GM18519 (cell line): ENCODE measurements at regions not wholly inside any gene's neighbourhood (a gene's known extent, or its start where the extent isn't known, plus 50 kb on each side); places are given as distances from the start of the nearest gene placed in this dataset.

Experiments used
- ATAC-seq: cut with Tn5 transposase; IDR thresholded peaks from one replicate; pipeline ENCODE4 v1.9.1; 2021; ENCODE audit warnings: mild to moderate bottlenecking, moderate library complexity; ENCODE audit not compliant: unreplicated experiment, low FRiP score

DNA sequence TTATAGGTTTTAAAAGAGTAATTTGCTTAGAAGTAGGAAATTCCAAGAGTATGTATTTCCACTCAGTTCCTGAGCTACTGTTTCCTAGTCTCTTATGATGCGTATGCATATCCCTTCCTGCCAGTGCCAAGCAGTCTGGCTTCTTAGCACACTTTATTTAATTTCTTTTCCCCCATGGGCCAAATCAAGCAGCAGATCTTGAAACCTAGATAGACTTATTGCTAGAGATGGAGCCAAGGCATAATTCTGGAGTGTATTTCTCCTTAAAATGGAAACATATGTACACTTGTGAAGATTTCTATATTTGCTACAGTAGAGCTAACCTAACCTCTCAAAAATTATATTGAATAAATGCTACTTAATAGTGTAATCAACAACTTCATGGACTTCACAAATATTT is 2337.6 kb downstream of the PCDH7 start:
- no peak for ATAC-seq

- no peak for ATAC-seq
These were observed 2338.8 kb downstream of the PCDH7 start for GRCh38 chr4:33058998-33059397.

GRCh38 chr4:33060674-33061542 is 2340.7 kb downstream of the PCDH7 start:
- peak; percentile 88 for ATAC-seq

GRCh38 chr4:33061727-33062126 is 2341.6 kb downstream of the PCDH7 start:
- no peak for ATAC-seq

- no peak for ATAC-seq
These were observed 2342.1 kb downstream of the PCDH7 start for GRCh38 chr4:33062155-33062806.

DNA sequence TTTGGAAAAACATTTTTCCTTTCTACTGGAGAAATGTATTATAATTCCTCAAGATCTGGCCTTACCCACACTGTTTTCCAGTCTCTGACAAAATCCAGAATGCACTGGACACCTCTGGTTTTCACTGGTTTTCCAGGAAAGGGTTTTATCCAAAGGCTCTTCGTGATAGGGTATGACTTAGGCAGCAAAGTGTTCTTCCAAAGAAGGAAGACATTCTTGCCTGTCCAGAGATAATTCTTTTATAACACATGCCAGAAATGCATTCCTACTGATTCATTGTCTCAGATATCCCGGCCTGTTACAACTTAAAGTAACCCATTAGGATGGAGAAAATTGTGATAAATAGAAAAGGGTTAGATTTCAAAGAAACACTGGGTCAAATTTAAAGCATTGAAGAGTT is 2343.1 kb downstream of the PCDH7 start:
- ATAC-seq, result no peak

GRCh38 chr4:33064238-33064637 is 2344.1 kb downstream of the PCDH7 start:
- no peak for ATAC-seq

DNA sequence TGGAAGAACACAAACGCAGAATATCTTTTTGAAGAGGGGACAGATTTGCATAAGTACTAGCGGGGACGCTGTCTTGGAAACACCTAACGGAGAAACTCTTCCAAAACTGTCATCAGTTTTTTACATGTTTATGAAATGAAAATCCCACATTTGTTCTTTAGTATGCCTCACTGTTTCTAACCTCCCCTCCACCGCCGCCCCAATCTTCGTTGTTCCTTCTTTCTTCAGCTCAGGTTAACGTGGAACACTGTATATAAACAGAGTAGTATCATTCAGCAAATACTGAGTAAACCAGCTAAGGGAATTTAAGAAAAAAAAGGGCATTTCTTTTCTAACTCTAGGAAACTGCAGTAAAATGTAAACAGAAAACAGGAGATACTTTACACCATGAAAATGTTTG is 2345.6 kb downstream of the PCDH7 start:
- ATAC-seq, result no peak

DNA sequence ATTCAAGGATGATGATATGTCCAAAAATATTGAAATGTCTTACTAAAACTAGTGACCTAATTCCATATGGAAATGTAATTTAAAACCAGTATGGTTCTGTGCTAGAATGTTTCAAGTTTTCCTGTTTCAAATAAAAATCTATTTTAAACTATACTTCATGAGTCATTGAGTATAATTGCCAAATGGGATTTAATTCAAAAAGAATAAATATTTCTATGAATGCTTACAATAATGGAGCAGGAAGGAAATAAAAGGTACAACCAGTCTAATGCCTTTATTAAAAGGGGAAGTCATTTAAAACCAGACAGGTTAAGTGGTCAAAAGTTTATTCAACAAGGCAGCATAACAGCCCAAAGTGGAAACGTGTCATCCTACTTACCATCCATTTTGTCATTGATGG is 2347.1 kb downstream of the PCDH7 start:
- ATAC-seq, result no peak

- no peak for ATAC-seq
These were observed 2348.4 kb downstream of the PCDH7 start for GRCh38 chr4:33068539-33068938.

- ATAC-seq, result no peak
These were observed 2351.4 kb downstream of the PCDH7 start for GRCh38 chr4:33071535-33071934.

DNA sequence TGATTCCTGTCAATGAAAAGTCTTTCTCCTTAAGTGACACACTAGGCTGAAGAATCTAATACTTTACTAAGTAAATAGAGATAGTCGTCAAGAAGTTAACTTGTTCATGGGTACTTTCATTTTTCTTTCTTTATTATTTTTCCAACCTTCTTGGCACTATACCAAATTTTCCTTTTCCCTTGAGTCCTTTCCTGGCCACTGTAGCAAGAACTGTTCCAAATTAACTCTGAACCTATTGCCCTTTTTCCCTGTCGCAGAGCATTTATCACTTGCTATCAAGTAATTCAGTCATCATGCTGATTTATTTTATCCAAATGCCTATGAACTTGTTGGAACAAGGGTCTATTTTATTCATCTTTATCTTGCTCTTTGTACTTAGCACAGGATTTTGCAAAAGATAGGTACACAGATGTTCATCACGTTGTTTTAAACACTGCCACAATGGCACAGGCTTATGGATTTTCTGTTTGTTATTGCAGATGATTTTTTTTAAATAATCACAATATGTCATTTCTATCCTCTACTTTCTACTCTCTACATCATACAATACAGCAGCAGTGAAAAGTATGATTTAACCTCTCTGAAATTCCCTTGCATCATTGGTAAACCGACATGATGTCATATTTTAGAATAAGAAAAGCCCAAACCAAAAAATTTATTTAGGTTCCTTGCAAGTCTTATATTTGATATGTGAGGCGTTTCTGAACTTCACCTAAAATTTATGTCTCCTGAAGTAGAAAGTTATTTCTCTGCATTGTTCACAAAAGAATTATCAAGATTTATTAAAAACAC is 2352.3 kb downstream of the PCDH7 start:
- no peak for ATAC-seq

DNA sequence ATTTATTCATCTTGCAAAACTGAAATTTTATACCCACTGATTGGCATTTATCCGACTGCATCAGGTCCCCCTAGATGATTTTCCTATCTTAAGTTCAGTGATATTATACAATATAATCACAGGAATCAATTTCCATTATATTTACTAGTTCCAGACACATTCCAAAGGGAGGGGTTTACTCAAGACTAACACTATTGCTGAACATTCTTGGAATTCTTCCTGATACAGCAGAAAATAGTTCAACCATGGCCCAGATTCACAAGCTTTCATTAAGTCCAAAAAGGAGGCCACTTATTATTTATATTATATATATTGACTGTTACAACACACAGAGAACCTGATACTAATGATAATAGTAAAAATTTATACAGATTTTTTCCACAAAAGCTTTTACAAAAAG is 2353.6 kb downstream of the PCDH7 start:
- ATAC-seq, result no peak

DNA sequence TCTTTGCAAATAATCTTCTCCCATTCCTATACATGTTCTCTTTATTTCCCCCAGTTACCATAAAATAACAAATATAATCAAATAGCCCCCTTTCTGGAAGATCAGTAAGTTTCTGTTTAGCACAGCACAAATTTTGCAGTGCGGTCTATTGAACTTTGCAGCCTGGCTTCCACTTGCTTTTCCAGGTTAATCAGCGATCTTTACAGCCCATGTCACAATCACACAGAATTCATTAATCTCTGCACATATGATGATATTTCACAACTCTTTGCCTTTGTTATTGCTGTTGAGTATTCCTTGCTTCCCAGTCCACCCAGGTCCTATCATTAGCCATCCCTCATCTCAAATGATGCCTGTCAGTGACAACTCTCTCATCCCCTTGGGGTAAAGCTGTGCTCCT is 2358.0 kb downstream of the PCDH7 start:
- no peak for ATAC-seq

DNA sequence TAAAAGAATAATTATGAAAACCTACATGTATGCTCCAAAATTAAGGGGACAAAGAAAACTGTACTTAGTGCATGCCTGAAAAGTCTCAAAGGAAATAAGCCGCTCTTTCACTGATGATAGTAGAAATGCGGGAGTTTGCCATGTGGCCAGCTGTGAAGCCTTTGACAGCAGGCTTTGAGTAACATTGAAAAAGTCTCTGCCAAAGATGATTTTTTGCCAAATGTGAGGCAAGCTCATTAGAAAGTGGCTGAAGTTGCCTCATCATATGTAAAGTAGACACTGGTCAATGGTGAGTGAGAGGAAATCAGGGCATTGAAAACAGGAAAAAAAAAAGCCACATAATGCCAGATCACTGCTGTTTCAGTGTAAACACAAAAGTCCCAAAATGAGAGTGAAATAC is 2360.1 kb downstream of the PCDH7 start:
- ATAC-seq, result no peak

DNA sequence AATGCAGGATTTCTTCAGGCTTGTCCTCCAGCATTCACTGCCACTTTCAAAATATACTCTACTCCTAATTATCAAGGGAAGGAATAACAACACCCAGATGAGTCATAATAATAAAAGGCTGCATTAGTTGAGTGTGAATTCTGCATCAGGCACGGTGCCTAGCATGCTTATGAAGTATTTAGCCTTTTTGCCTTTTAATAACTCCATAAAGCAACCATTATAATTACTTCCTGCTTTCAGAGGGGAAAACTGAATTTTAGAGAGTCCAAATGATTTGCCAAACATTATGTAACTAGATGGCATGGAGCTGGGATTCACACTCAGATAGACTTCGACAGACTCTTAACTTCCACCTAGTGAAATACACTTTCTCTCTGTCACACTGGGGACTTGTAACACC is 2365.5 kb downstream of the PCDH7 start:
- ATAC-seq, result no peak

DNA sequence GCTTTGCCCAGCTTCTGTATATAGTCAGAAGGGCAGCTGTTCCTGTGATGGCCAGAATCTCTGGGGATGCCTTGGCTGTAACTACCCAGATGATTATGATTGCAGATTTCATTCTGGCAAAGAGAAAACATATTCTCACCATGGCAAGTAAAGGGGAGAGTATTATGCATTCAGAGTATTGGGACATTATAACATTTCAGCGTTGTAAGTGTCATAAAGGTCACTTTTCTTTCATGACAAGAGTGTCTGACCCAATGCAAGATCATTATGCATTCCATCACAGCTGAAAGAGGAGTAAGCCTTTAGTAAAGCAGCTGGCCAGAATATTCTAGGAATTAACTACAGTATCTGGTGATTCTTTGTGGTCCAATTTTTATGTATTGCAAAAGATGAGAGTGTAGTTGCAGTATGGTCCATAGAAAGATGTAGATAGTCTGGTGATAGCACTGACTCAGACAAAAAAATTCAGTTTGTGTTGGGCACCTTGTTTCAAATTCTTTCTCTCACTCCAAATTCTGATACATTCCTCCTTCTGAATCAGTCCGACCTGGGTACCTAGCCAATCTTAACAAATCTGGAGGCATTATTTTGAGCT is 2366.3 kb downstream of the PCDH7 start:
- no peak for ATAC-seq

- ATAC-seq, result no peak
These were observed 2368.5 kb downstream of the PCDH7 start for GRCh38 chr4:33088713-33089112.

DNA sequence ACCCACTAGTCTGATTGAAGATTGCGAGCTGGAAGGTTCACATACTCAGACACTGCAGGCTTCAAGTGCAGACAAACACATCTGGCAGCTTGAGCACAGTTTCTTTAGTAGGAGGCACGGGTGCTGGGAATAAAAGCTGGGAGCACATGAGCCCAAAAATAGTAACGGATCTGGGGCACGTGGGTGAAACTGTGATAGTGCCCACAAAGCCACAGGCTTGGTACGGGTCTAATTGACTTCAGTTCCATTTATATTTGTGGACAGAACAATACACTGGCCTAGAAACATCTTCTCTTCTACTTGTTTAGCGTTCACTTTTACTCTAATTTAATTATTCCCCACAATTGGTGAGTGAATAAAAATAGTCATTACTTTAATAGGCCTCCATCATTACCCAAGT is 2370.7 kb downstream of the PCDH7 start:
- ATAC-seq, result no peak

DNA sequence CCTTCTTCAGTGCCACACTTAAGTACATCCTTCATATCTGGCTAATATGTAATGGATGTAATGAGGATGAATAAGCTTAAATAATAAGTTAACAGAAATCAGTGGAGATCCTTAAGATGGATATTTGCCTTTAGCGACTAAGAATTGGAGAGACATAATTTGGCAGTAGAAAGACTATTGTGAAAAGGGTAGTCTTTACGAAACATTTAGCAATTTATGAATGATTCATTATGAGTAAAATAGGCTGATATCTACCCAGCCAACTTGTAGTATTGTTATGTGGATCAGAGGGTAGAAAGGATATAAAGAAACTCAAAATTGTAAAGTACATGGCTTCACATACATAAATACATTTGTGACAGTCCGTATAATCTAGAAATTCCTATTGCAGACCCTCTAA is 2371.8 kb downstream of the PCDH7 start:
- no peak for ATAC-seq

DNA sequence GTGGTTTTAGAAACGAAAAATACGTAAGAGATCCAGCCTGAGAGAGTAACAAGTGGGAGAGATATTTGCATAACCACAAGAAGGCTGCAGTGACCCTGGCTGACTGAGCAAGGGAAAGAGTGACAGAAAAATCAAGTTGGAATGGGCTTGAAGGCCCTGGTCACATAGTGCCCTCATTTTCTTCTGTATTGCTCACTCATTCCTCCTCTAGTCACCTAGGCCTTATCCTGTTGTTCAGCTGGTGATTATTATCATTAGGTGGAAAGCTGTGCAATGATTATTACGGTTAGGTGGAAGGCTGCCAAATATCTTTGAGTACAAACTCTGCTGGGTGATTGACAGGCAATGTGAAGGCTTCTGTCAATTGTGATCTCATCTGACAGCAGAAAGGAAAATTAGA is 2384.1 kb downstream of the PCDH7 start:
- peak; percentile 91 for ATAC-seq
